GM12865 (cell line): ENCODE measurements at regions not wholly inside any gene's neighbourhood (a gene's known extent, or its start where the extent isn't known, plus 50 kb on each side); places are given as distances from the start of the nearest gene placed in this dataset.

Experiments used
- DNase-seq: peaks from one replicate; pipeline ENCODE4 v3.0.0; 2010; ENCODE audit warnings: low read depth
- H3K4me3 ChIP-seq: 2 replicates; pipeline ENCODE4 v1.5.1; 2011; ENCODE audit warnings: mild to moderate bottlenecking, low read depth, low read length, control low read depth
- CTCF ChIP-seq: IDR thresholded peaks from 2 replicates; pipeline ENCODE4 v1.5.1; 2011; ENCODE audit warnings: low read length, control low read depth, low read depth, inconsistent platforms; ENCODE audit not compliant: insufficient read depth; ENCODE audit errors: missing control alignments

- H3K4me3 ChIP-seq = no peak overlapping the region
- no peak for DNase-seq
- TF ChIP-seq CTCF = no peak
Measured at GRCh38 chr13:99740251-99740979, 231.2 kb downstream of the ZIC5 start.

GRCh38 chr13:99738626-99739025 lies 232.9 kb downstream of the ZIC5 start:
- DNase-seq = no peak
- no peak for TF ChIP-seq CTCF
- H3K4me3 ChIP-seq = no peak overlapping the region

DNA sequence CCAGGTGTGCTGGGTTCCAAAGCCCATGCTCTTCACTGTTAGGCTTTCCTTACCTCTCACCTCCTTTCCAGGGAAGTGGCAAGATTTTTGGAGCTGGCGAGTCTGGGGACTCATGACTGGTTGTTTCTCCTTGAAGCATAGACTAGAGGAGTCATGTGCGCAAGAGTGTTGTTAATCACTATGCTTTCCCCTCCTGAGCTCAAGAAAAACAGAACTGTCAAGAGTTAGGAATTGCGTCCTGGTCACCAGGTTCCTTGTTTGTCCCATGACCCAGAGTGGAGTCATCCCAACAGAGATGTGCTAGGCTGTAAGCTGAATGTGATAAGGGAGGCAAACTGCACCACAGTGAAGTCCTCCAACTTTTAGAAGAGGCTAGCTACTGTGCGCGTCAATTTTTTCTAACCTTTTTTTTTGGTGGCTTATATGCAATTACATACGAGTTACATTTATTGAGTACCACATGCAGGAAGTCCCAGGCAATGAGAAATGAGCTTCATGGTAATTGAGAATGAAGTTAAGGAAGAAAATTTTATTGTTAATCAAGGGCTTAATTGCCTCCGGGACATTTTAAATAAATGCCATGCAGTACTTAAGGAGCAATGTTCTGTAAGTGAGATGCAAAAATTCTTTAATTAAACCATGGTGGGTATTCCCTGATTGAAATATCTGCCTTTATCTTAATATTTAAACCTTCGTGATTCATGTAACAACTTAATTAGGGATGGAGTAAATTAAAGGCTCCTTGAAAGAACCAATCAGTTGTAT lies 233.9 kb downstream of the ZIC5 start:
- H3K4me3 ChIP-seq = no peak overlapping the region
- TF ChIP-seq CTCF = no peak
- DNase-seq = no peak

- TF ChIP-seq CTCF = no peak
- no peak for DNase-seq
- H3K4me3 ChIP-seq = no peak overlapping the region
Measured at GRCh38 chr13:99736541-99736940, 235.0 kb downstream of the ZIC5 start.

- DNase-seq = no peak
- no peak overlapping the region for H3K4me3 ChIP-seq
- TF ChIP-seq CTCF = no peak
Measured at GRCh38 chr13:99734013-99734693, 232.9 kb downstream of the TM9SF2 start.

- TF ChIP-seq CTCF = no peak
- DNase-seq = no peak
- H3K4me3 ChIP-seq = no peak overlapping the region
Measured at GRCh38 chr13:99733346-99733745, 232.1 kb downstream of the TM9SF2 start.
